ENCODE measurements at regions not wholly inside any gene's neighbourhood (a gene's known extent, or its start where the extent isn't known, plus 50 kb on each side); places are given as distances from the start of the nearest gene placed in this dataset.
"Not testable (repeated sequence)": the region's sequence is repeated elsewhere in the genome, so short reads cannot be mapped to it uniquely, and the experiment has no call there.

GRCh38 chr13:65725006-65725405, 1505.1 kb downstream of the PCDH9 start:
- Mint-ChIP-seq H3K4me3 (no peak overlapping the region), H3K36me3 (ENCODE audit: low read depth) (no peaks in the 10 kb centered on the region), H3K4me1 (ENCODE audit: low read depth) (no peaks in the 10 kb centered on the region), H3K9me3 (peaks cover 7% of the 10 kb centered on the region), H3K27ac (no peak overlapping the region), H3K27me3 (ENCODE audit: insufficient read depth) (no peaks in the 10 kb centered on the region)
- intact Hi-C loops (cut with micrococcal nuclease): no loop called here
- DNase-seq (ENCODE audit: low spot score): no peak

DNA sequence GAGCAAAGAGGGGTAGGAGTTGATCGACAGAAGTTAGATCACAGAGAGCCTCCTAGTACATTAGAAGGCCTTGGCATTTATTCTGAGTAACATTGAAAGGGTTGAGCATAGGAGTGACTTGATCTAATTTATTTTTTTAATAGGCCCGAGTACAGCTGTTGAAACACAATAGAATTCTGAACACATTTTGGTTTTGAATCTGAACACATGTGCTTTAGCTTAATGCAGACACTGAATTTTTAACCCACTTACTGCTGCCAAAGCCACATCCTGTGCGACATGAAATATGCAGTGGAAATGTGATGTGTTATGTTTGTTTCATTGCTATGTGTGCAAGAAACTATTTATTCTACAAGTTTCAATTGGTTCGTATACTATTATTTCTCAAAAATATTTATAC, 1505.9 kb downstream of the PCDH9 start:
- intact Hi-C loops (cut with micrococcal nuclease): no loop called here

GRCh38 chr13:65722506-65722905, 1507.6 kb downstream of the PCDH9 start:
- no peak overlapping the region for H3K27ac Mint-ChIP-seq
- H3K27me3 Mint-ChIP-seq (ENCODE audit: insufficient read depth): no peaks in the 10 kb centered on the region
- intact Hi-C loops (cut with micrococcal nuclease): no loop called here
- H3K4me3 Mint-ChIP-seq: no peak overlapping the region
- no peak for DNase-seq (ENCODE audit: low spot score)
- no peaks in the 10 kb centered on the region for H3K36me3 Mint-ChIP-seq (ENCODE audit: low read depth)
- H3K4me1 Mint-ChIP-seq (ENCODE audit: low read depth): no peaks in the 10 kb centered on the region
- H3K9me3 Mint-ChIP-seq: peaks cover 17% of the 10 kb centered on the region

More for the DNA sequence above, 1505.9 kb downstream of the PCDH9 start:
- DNase-seq (ENCODE audit: low spot score): no peak
- Mint-ChIP-seq H3K27me3 (ENCODE audit: insufficient read depth) (no peaks in the 10 kb centered on the region), H3K9me3 (peaks cover 9% of the 10 kb centered on the region), H3K4me3 (no peak overlapping the region), H3K27ac (no peak overlapping the region), H3K36me3 (ENCODE audit: low read depth) (no peaks in the 10 kb centered on the region), H3K4me1 (ENCODE audit: low read depth) (no peaks in the 10 kb centered on the region)

DNA sequence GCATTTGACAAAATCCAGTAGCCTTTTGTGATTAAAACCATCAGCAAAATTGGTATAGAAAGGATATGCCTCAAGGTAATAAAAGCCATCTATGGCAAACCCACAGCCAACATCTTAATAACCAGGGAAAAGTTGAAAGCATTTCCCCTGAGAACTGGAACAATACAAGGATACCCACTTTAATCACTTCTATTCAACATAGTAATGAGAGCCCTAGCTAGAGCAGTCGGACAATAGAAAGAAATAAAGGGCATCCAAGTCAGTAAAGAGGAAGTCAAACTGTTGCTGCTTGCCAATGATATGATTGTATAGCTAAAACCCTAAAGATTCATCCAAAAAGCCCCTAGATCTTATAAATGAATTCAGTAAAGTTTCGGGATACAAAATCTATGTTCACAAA, 1510.3 kb downstream of the PCDH9 start:
- Mint-ChIP-seq H3K9me3 (peaks cover 17% of the 10 kb centered on the region), H3K27ac (no peak overlapping the region), H3K4me1 (ENCODE audit: low read depth) (no peaks in the 10 kb centered on the region), H3K4me3 (no peak overlapping the region), H3K27me3 (ENCODE audit: insufficient read depth) (no peaks in the 10 kb centered on the region), H3K36me3 (ENCODE audit: low read depth) (no peaks in the 10 kb centered on the region)
- intact Hi-C loops (cut with micrococcal nuclease): no loop called here
- DNase-seq (ENCODE audit: low spot score): no peak

- DNase-seq (ENCODE audit: low spot score): no peak
- no peak overlapping the region for H3K27ac Mint-ChIP-seq
- H3K9me3 Mint-ChIP-seq: peaks cover 9% of the 10 kb centered on the region
- intact Hi-C loops (cut with micrococcal nuclease): no loop called here
- H3K36me3 Mint-ChIP-seq (ENCODE audit: low read depth): no peaks in the 10 kb centered on the region
- H3K4me3 Mint-ChIP-seq: no peak overlapping the region
- no peaks in the 10 kb centered on the region for H3K27me3 Mint-ChIP-seq (ENCODE audit: insufficient read depth)
- no peaks in the 10 kb centered on the region for H3K4me1 Mint-ChIP-seq (ENCODE audit: low read depth)
Measured at GRCh38 chr13:65710514-65710913, 1519.6 kb downstream of the PCDH9 start.

DNA sequence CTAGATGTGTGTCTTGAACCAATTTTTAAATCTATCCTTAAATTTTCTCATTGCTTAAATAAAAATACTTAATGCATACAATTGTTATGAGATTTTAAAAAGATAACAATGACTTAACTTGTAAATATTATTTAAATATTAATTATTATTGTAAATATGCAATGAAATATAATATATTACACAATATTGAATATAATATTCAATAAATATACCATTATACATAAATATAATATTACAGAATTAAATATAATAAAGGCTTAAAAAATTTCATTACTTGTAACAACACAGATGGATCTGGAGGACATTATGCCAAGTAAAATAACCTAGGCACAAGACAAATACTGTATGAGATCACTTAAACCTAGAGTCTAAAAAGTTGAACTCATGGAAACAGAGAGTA, 1532.3 kb downstream of the PCDH9 start:
- no peaks in the 10 kb centered on the region for H3K36me3 Mint-ChIP-seq (ENCODE audit: low read depth)
- no peaks in the 10 kb centered on the region for H3K9me3 Mint-ChIP-seq
- no peak overlapping the region for H3K4me3 Mint-ChIP-seq
- no peaks in the 10 kb centered on the region for H3K4me1 Mint-ChIP-seq (ENCODE audit: low read depth)
- intact Hi-C loops (cut with micrococcal nuclease): no loop called here
- DNase-seq (ENCODE audit: low spot score): no peak
- H3K27ac Mint-ChIP-seq: no peak overlapping the region
- no peaks in the 10 kb centered on the region for H3K27me3 Mint-ChIP-seq (ENCODE audit: insufficient read depth)

GRCh38 chr13:65679240-65679639, 1550.9 kb downstream of the PCDH9 start:
- H3K4me1 Mint-ChIP-seq (ENCODE audit: low read depth): no peaks in the 10 kb centered on the region
- no peaks in the 10 kb centered on the region for H3K36me3 Mint-ChIP-seq (ENCODE audit: low read depth)
- no peak for DNase-seq (ENCODE audit: low spot score)
- no peaks in the 10 kb centered on the region for H3K27me3 Mint-ChIP-seq (ENCODE audit: insufficient read depth)
- no peak overlapping the region for H3K4me3 Mint-ChIP-seq
- no peak overlapping the region for H3K27ac Mint-ChIP-seq
- intact Hi-C loops (cut with micrococcal nuclease): no loop called here
- H3K9me3 Mint-ChIP-seq: peaks cover 3% of the 10 kb centered on the region

DNA sequence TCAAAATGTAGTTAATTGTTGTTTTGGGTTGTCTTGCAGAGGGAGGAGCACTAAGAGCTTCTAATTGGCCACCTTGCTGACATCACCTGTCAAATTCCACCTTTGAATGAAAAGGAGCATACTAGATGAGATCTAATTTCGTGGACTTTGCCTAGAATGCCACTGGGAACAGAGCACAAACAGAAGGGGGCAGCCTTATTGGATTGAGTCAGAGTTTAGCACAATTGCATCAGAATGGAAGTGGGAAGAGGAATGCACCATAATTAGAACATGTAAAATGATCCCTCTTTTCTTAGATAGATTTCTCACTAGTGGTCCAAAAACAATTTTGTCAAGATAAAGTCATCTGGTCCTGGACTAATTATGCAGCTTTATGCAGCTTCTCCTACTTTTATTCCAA, 1552.2 kb downstream of the PCDH9 start:
- Mint-ChIP-seq H3K36me3 (ENCODE audit: low read depth) (no peaks in the 10 kb centered on the region), H3K27me3 (ENCODE audit: insufficient read depth) (no peaks in the 10 kb centered on the region), H3K4me3 (no peak overlapping the region), H3K9me3 (peaks cover 9% of the 10 kb centered on the region), H3K27ac (no peak overlapping the region), H3K4me1 (ENCODE audit: low read depth) (no peaks in the 10 kb centered on the region)
- no peak for DNase-seq (ENCODE audit: low spot score)
- intact Hi-C loops (cut with micrococcal nuclease): no loop called here

DNA sequence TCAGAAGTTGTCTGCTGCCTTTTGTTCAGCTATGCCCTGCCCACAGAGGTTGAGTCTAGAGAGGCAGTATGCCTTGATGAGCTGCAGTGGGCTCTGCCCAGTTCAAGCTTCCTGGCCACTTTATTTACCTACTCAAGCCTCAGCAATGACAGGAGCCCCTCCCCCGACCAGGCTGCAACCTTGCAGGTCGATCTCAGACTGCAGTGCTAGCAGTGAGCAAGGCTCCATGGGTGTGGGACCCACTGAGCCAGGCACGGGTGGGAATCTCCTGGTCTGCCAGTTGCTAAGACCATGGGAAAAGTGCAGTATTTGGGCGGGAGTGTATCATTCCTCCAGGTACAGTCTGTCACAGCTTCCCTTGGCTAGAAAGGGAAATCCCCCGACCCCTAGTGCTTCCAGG, 1554.8 kb downstream of the PCDH9 start:
- H3K36me3 Mint-ChIP-seq (ENCODE audit: low read depth); intact Hi-C loops (cut with micrococcal nuclease); H3K27me3 Mint-ChIP-seq (ENCODE audit: insufficient read depth); H3K27ac Mint-ChIP-seq; H3K4me1 Mint-ChIP-seq (ENCODE audit: low read depth); H3K4me3 Mint-ChIP-seq; DNase-seq (ENCODE audit: low spot score): not testable (repeated sequence)
- peaks cover 31% of the 10 kb centered on the region for H3K9me3 Mint-ChIP-seq

DNA sequence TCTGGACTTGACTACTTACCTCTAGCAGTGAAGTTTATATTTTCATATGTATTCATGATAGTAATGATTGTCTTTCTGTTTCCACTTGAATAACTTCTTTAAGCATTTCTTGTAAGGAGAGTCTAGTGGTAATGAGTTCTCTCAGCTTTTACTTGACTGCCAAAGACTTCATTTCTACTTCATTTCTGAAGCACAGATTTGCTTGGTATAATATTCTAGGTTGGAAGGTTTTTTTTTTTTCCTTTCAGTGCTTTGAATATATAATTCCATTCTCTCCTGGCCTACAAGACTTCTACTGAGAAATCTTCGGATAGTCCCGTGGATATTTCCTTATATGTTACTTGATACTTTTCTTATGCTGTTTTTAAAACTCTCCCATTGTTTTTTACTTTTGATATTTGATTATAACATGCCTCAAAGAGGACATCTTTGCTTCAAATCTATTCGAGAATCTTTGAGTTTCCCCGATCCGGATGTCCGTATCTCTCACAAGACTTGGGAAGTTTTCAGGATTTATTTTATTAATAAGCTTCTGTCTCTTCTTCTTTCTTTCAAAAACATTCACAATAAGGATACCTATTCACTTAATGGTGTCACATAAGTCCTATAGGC, 1560.0 kb downstream of the PCDH9 start:
- Mint-ChIP-seq H3K36me3 (ENCODE audit: low read depth) (no peaks in the 10 kb centered on the region), H3K27ac (no peak overlapping the region), H3K9me3 (peaks cover 41% of the 10 kb centered on the region), H3K4me3 (no peak overlapping the region), H3K4me1 (ENCODE audit: low read depth) (no peaks in the 10 kb centered on the region), H3K27me3 (ENCODE audit: insufficient read depth) (no peaks in the 10 kb centered on the region)
- intact Hi-C loops (cut with micrococcal nuclease): no loop called here
- no peak for DNase-seq (ENCODE audit: low spot score)

DNA sequence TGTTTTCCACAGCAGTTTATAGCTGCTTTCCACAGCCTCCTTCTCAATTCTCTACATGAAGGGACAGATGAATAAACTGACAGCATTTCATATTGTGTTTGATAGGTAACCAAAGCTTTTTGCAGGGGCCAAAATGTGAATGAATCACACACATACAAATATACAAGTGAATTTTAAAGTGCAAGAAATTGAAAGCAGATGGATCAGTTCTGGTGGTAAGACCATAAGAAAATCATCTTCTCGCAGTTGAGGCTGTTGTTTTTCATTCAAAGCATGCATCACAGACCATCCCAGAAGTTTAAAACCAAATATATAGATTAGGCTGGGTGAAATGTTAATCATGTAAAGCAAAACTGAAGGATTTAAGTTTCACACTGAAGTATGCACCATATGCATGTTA, 1569.4 kb downstream of the PCDH9 start:
- Mint-ChIP-seq H3K27me3 (ENCODE audit: insufficient read depth) (no peaks in the 10 kb centered on the region), H3K4me3 (no peak overlapping the region), H3K4me1 (ENCODE audit: low read depth) (no peaks in the 10 kb centered on the region), H3K36me3 (ENCODE audit: low read depth) (no peaks in the 10 kb centered on the region), H3K9me3 (no peaks in the 10 kb centered on the region), H3K27ac (no peak overlapping the region)
- DNase-seq (ENCODE audit: low spot score): no peak
- intact Hi-C loops (cut with micrococcal nuclease): no loop called here

GRCh38 chr13:65656740-65657329, 1573.3 kb downstream of the PCDH9 start:
- H3K36me3 Mint-ChIP-seq (ENCODE audit: low read depth): no peaks in the 10 kb centered on the region
- no peaks in the 10 kb centered on the region for H3K9me3 Mint-ChIP-seq
- intact Hi-C loops (cut with micrococcal nuclease): no loop called here
- H3K4me3 Mint-ChIP-seq: no peak overlapping the region
- no peak for DNase-seq (ENCODE audit: low spot score)
- H3K27ac Mint-ChIP-seq: no peak overlapping the region
- H3K4me1 Mint-ChIP-seq (ENCODE audit: low read depth): no peaks in the 10 kb centered on the region
- no peaks in the 10 kb centered on the region for H3K27me3 Mint-ChIP-seq (ENCODE audit: insufficient read depth)

- Mint-ChIP-seq H3K27ac (no peak overlapping the region), H3K4me1 (ENCODE audit: low read depth) (no peaks in the 10 kb centered on the region), H3K27me3 (ENCODE audit: insufficient read depth) (no peaks in the 10 kb centered on the region), H3K9me3 (no peaks in the 10 kb centered on the region), H3K4me3 (no peak overlapping the region), H3K36me3 (ENCODE audit: low read depth) (no peaks in the 10 kb centered on the region)
- intact Hi-C loops (cut with micrococcal nuclease): no loop called here
- no peak for DNase-seq (ENCODE audit: low spot score)
Measured at GRCh38 chr13:65653613-65654012, 1576.5 kb downstream of the PCDH9 start.

GRCh38 chr13:65650321-65650720, 1579.8 kb downstream of the PCDH9 start:
- intact Hi-C loops (cut with micrococcal nuclease): no loop called here
- H3K4me3 Mint-ChIP-seq: no peak overlapping the region
- no peaks in the 10 kb centered on the region for H3K9me3 Mint-ChIP-seq
- H3K27me3 Mint-ChIP-seq (ENCODE audit: insufficient read depth): no peaks in the 10 kb centered on the region
- no peaks in the 10 kb centered on the region for H3K36me3 Mint-ChIP-seq (ENCODE audit: low read depth)
- H3K27ac Mint-ChIP-seq: no peak overlapping the region
- DNase-seq (ENCODE audit: low spot score): no peak
- no peaks in the 10 kb centered on the region for H3K4me1 Mint-ChIP-seq (ENCODE audit: low read depth)

Data from activated T-helper 1 cell treated with anti-CD3 and anti-CD28 coated beads, Interleukin-12 subunit alpha, Interleukin-12 subunit beta, Interleukin-2, Interleukin-4 antibody, amounts not matched to agents 30 ng/mL and 10 ng/mL and 1 ng/mL, durations not matched to agents 14 hours and 24 hours and 36 hours (primary cell).